IMR-90 (cell line): ENCODE measurements at regions not wholly inside any gene's neighbourhood (a gene's known extent, or its start where the extent isn't known, plus 50 kb on each side); places are given as distances from the start of the nearest gene placed in this dataset.

Experiments used
- BHLHE40 ChIP-seq: fragments of 150-350 bp; IDR thresholded peaks from 2 replicates; pipeline ENCODE4 v1.6.1; 2016; ENCODE audit warnings: mild to moderate bottlenecking, low read depth, low read length
- CEBPB ChIP-seq: IDR thresholded peaks from 2 replicates; pipeline ENCODE4 v1.6.1; 2012; ENCODE audit warnings: low read depth, low read length, improper control_type of control experiment
- CHD1 ChIP-seq: IDR thresholded peaks from 2 replicates; pipeline ENCODE4 v1.6.1; 2012; ENCODE audit warnings: low read depth, low read length, improper control_type of control experiment
- CTCF ChIP-seq: conservative IDR thresholded peaks from 2 replicates; pipeline ENCODE4 v1.5.1; 2012; ENCODE audit warnings: mild to moderate bottlenecking, low read depth, low read length, improper control_type of control experiment
- ELK1 ChIP-seq: fragments of 150-350 bp; IDR thresholded peaks from 2 replicates; pipeline ENCODE4 v1.6.1; 2016; ENCODE audit warnings: low read depth, mild to moderate bottlenecking, low read length, moderate library complexity, borderline replicate concordance
- MAZ ChIP-seq: IDR thresholded peaks from 2 replicates; pipeline ENCODE4 v1.6.1; 2012; ENCODE audit warnings: low read depth, mild to moderate bottlenecking, low read length, improper control_type of control experiment, moderate library complexity, borderline replicate concordance
- MXI1 ChIP-seq: IDR thresholded peaks from 2 replicates; pipeline ENCODE4 v1.6.1; 2012; ENCODE audit warnings: low read depth, mild to moderate bottlenecking, low read length, moderate library complexity, borderline replicate concordance
- POLR2A ChIP-seq: IDR thresholded peaks from 2 replicates; pipeline ENCODE4 v1.6.1; 2012; ENCODE audit warnings: mild to moderate bottlenecking, low read depth, low read length
- RFX5 ChIP-seq: IDR thresholded peaks from 2 replicates; pipeline ENCODE4 v1.8.0; 2012; ENCODE audit warnings: low read depth, mild to moderate bottlenecking, low read length, moderate library complexity

- TF ChIP-seq CTCF, result no peak
- TF ChIP-seq POLR2A, result no peak
- TF ChIP-seq RFX5, result no peak
- no peak for TF ChIP-seq BHLHE40
- TF ChIP-seq CEBPB, result no peak
- no peak for TF ChIP-seq CHD1
- TF ChIP-seq MXI1, result no peak
- TF ChIP-seq ELK1, result no peak
- TF ChIP-seq MAZ, result no peak
These were observed 99.4 kb upstream of the FNDC3A start for GRCh38 chr13:48876289-48876688.
